ENCODE measurements at regions not wholly inside any gene's neighbourhood (a gene's known extent, or its start where the extent isn't known, plus 50 kb on each side); places are given as distances from the start of the nearest gene placed in this dataset.
A peak's percentile ranks its signal among the peaks of the same experiment; 100 is the strongest.

DNA sequence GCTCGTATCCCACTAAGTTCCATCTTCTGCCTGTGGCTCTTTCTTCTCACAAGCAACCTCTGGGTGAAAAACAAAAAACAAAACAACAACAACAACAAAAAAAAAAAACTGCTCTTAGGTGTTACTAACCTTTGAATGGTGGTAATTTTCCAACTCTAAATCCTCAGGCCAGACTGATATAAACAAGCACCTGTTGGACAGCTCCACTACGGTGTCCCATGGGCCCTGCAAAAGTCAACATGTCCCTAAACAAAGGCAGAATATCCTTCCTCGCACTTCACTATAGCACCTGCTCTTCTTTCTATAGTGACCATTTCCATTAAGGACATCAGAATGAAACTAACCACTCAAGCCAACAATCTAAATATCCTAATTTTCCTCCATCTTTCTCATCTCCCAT is 54.6 kb upstream of the PARM1 start:
- no peak for DNase-seq (ENCODE audit: low read depth)
- no peak overlapping the region for H3K4me3 ChIP-seq (ENCODE audit: low read length)
- TF ChIP-seq, protein P1, sequence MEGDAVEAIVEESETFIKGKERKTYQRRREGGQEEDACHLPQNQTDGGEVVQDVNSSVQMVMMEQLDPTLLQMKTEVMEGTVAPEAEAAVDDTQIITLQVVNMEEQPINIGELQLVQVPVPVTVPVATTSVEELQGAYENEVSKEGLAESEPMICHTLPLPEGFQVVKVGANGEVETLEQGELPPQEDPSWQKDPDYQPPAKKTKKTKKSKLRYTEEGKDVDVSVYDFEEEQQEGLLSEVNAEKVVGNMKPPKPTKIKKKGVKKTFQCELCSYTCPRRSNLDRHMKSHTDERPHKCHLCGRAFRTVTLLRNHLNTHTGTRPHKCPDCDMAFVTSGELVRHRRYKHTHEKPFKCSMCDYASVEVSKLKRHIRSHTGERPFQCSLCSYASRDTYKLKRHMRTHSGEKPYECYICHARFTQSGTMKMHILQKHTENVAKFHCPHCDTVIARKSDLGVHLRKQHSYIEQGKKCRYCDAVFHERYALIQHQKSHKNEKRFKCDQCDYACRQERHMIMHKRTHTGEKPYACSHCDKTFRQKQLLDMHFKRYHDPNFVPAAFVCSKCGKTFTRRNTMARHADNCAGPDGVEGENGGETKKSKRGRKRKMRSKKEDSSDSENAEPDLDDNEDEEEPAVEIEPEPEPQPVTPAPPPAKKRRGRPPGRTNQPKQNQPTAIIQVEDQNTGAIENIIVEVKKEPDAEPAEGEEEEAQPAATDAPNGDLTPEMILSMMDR (conservative IDR thresholded peaks at IDR 0.05; ENCODE audit: low read length) = no peak

DNA sequence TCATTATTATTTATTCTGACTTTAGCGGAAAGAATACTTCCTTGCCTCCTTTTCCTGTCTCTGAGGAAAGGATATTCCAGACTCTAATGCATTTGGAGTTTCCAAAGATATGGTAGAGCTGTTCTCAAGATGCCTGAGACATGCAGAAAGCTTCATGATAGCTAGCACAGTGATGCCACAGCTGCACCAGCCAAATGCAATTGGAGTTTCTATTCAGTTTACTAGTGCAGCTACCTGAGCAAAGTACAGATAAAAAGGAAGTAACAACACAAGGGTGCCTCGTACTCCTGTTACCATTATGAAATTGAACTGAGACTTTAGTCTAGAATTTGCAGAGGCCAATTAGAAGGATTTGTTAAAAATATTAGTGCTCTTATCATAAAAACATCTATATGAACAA is 57.5 kb upstream of the PARM1 start:
- H3K4me3 ChIP-seq (ENCODE audit: low read length) = no peak overlapping the region
- DNase-seq (ENCODE audit: low read depth) = no peak
- TF ChIP-seq, protein P1 (conservative IDR thresholded peaks at IDR 0.05; ENCODE audit: low read length) = no peak

DNA sequence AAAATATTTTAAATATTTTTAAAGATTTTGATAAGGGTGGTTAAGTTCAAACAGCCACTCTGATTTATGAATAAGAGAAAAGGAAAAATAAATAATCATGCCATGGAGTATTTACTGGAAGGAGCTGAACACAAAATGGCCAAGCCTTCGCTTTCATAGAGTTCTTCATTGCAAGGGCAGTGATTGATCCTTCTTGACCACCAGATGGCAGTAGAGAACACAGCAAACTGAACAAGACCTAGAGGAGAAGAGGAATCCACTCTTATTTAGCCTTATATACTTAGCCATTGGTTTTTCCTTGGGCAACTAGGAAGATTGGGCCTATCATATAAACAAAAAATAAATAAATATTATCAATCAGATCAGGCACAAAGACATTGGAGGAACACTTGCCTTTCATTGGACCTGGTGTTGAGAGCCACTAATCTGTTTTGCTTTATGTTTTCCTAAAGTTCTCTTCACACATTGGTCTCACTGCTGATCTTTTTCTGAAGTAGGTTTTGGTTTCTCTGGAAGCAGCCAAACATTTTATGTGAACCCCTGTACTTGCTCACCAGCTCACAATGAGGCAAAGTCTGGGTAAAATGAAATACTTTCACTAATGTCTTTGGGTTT is 58.1 kb upstream of the PARM1 start:
- TF ChIP-seq, protein P1 (conservative IDR thresholded peaks at IDR 0.05; ENCODE audit: low read length) = peak; percentile 99
- no peak overlapping the region for H3K4me3 ChIP-seq (ENCODE audit: low read length)
- peak; percentile 83 for DNase-seq (ENCODE audit: low read depth)

DNA sequence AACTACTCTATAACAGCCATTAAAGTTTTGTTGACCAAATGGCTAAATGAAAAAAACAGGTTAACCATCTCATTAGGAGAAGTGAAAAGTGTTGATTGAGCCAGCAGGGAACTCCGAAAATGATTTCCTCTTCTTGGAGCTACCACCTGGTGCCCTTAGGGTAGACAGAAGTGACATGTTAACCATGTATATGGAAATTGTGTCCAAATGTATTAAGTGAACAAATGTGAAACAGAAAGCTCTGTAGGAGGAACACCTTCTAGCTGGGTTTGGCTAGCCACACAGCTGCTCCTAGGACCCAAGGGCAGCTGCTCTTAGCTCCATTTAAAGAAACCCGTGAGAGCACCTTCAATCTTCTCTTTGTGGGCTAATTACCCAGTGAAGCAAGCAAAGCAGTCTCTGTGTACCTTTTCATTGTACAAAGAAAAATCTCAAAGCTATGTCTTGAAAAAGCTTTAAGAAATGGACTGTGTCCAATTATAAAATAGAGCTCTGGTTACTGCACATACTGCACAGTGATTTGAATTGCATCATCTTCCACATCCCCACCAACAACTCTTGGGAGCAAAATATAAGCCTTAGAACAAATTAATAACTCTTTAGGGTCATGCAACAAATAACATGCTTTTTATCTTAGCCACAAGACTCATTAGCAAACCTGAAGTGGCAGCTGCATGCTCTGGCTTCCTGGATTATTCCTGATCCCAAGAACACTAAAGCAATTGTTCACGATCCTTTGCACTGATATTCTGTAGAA is 59.2 kb upstream of the PARM1 start:
- DNase-seq (ENCODE audit: low read depth) = no peak
- H3K4me3 ChIP-seq (ENCODE audit: low read length) = no peak overlapping the region
- TF ChIP-seq, protein P1 (conservative IDR thresholded peaks at IDR 0.05; ENCODE audit: low read length) = no peak

DNA sequence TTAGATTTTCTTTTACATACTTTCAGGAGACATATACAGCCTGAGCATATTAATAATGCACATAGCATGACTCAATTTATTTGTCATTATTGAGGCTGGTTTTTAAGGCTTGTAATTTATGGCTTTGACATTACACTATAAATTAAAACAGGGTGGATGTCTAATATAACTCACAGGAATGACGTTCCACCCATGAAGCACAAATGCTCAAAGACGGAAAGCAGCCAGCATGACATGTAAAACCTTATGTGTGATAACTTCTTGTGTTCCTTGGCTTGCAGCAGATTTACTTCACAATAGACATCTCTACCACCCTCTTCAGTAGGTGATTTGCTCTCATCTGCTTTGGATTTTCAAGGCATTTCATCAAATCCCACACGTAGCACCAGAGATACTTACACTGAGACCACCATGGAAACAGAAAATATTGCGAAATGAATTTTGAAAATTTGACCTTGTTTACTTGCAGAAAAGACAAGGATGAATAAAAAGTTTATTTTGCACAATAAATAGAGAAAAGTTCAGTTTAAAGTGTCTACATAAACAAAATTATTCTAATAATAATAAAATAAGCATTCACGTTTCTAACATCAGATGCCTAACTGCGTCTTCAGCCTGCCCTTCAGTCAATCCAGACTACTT is 64.7 kb upstream of the BTC start:
- TF ChIP-seq, protein P1 (conservative IDR thresholded peaks at IDR 0.05; ENCODE audit: low read length) = no peak
- no peak overlapping the region for H3K4me3 ChIP-seq (ENCODE audit: low read length)
- no peak for DNase-seq (ENCODE audit: low read depth)

DNA sequence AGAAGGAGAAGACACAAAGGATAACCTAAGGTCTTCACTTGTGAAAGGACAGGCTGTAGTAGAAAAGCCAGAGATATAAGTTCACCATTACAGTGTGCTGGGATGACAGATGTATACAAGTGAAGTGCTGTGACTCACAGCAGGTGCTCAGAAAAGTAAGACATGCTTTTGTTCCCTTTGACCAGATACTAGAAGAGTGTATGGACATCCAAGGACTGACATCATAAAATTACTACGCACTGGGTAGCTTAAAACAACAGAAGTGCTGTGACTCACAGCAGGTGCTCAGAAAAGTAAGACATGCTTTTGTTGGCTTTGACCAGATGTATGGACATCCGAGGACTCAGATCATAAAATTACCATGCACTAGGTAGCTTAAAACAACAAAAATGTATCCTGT is 61.6 kb upstream of the BTC start:
- DNase-seq (ENCODE audit: low read depth) = no peak
- TF ChIP-seq, protein P1 (conservative IDR thresholded peaks at IDR 0.05; ENCODE audit: low read length) = no peak
- no peak overlapping the region for H3K4me3 ChIP-seq (ENCODE audit: low read length)
